Hepatocyte (in vitro differentiated cells): ENCODE measurements at regions not wholly inside any gene's neighbourhood (a gene's known extent, or its start where the extent isn't known, plus 50 kb on each side); places are given as distances from the start of the nearest gene placed in this dataset.

Experiments
- CTCF ChIP-seq: fragments of 200-600 bp; sonication (generic); IDR thresholded peaks from 2 replicates; pipeline ENCODE4 v1.5.1; 2016; ENCODE audit warnings: antibody characterized with exemption, mild to moderate bottlenecking; ENCODE audit not compliant: poor library complexity
- EZH2 ChIP-seq: fragments of 200-600 bp; sonication (generic); IDR thresholded peaks from 2 replicates; pipeline ENCODE4 v1.6.1; 2016; ENCODE audit warnings: antibody characterized with exemption, mild to moderate bottlenecking, borderline replicate concordance

- TF ChIP-seq CTCF (no peak), EZH2 (no peak)
Observed at GRCh38 chr12:16785524-16785923, 179.6 kb upstream of the LMO3 start.
